AG04449 (cell line): ENCODE measurements at regions not wholly inside any gene's neighbourhood (a gene's known extent, or its start where the extent isn't known, plus 50 kb on each side); places are given as distances from the start of the nearest gene placed in this dataset.

Source experiments
- CTCF ChIA-PET: fragments of 350-600 bp; formaldehyde crosslinking; extraction: SDS; loops from one replicate; lab custom pipeline; 2021; ENCODE audit warnings: antibody characterized with exemption; lab: Yijun Ruan, JAX
- POLR2A ChIA-PET: fragments of 400-600, 350-600 bp; formaldehyde crosslinking; extraction: SDS; loops from one replicate; lab custom pipeline; 2020; ENCODE audit warnings: antibody characterized with exemption, inconsistent platforms; lab: Yijun Ruan, JAX
- DNase-seq: peaks from one replicate; pipeline ENCODE4 v3.0.0-alpha.2; 2010; ENCODE audit warnings: low read depth, low spot score
- H3K4me3 ChIP-seq: 2 replicates; pipeline ENCODE4 v1.5.1; 2011; ENCODE audit warnings: low read depth, mild to moderate bottlenecking, control low read depth, low read length
- TF ChIP-seq, protein P1 (sequence below): IDR thresholded peaks from one replicate; pipeline ENCODE4 v1.5.1; 2011; ENCODE audit warnings: mild to moderate bottlenecking, moderate library complexity, low read length, control low read depth, inconsistent platforms; ENCODE audit not compliant: insufficient read depth; ENCODE audit errors: missing control alignments

DNA sequence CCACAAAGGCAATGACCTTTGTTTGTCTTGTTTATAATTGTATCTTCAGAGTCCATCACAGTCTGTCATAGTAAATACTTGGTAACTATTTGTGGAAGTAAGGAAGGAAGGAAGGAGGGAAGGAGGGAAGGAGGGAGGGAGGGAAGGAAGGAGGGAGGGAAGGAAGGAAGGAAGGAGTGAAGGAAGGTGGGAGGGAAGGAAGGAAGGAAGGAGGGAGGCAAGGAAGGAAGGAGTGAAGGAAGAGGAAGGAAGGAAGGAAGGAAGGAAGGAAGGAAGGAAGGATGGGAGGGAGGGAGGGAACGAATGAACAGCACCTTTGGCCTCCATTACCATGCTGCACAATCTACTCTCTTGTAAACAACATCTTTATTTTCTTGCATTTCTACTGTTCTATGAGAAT, 559.5 kb upstream of the PKN2 start:
- H3K4me3 ChIP-seq = no peak overlapping the region
- no peak for DNase-seq
- TF ChIP-seq, protein P1, sequence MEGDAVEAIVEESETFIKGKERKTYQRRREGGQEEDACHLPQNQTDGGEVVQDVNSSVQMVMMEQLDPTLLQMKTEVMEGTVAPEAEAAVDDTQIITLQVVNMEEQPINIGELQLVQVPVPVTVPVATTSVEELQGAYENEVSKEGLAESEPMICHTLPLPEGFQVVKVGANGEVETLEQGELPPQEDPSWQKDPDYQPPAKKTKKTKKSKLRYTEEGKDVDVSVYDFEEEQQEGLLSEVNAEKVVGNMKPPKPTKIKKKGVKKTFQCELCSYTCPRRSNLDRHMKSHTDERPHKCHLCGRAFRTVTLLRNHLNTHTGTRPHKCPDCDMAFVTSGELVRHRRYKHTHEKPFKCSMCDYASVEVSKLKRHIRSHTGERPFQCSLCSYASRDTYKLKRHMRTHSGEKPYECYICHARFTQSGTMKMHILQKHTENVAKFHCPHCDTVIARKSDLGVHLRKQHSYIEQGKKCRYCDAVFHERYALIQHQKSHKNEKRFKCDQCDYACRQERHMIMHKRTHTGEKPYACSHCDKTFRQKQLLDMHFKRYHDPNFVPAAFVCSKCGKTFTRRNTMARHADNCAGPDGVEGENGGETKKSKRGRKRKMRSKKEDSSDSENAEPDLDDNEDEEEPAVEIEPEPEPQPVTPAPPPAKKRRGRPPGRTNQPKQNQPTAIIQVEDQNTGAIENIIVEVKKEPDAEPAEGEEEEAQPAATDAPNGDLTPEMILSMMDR = no peak
- ChIA-PET POLR2A (no interaction called here), CTCF (no interaction called here)

- ChIA-PET CTCF (no interaction called here), POLR2A (no interaction called here)
- no peak for DNase-seq
- TF ChIP-seq, protein P1 = no peak
- no peak overlapping the region for H3K4me3 ChIP-seq
Measured at GRCh38 chr1:88126467-88126866, 557.6 kb upstream of the PKN2 start.

DNA sequence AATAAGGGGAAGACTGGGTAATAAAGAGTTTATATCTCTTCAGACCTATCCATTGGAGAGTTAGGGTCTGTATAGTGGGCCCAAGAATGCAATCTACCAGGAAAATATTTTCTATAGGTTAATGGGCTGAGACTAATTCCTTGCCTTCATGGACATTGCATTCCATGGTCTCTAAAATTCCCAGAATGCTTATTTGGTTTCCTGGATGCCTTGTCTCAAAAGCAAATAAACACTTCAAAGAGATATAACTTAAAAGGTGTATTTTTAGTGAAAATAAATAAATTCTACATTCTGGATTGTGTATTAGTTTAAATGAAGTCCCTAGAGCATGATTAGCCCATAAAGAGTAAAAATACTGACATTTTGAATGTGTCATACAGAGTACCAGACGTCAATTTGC, 550.1 kb upstream of the PKN2 start:
- no peak overlapping the region for H3K4me3 ChIP-seq
- no peak for DNase-seq
- TF ChIP-seq, protein P1 = no peak
- POLR2A ChIA-PET = no interaction called here
- CTCF ChIA-PET = no interaction called here

DNA sequence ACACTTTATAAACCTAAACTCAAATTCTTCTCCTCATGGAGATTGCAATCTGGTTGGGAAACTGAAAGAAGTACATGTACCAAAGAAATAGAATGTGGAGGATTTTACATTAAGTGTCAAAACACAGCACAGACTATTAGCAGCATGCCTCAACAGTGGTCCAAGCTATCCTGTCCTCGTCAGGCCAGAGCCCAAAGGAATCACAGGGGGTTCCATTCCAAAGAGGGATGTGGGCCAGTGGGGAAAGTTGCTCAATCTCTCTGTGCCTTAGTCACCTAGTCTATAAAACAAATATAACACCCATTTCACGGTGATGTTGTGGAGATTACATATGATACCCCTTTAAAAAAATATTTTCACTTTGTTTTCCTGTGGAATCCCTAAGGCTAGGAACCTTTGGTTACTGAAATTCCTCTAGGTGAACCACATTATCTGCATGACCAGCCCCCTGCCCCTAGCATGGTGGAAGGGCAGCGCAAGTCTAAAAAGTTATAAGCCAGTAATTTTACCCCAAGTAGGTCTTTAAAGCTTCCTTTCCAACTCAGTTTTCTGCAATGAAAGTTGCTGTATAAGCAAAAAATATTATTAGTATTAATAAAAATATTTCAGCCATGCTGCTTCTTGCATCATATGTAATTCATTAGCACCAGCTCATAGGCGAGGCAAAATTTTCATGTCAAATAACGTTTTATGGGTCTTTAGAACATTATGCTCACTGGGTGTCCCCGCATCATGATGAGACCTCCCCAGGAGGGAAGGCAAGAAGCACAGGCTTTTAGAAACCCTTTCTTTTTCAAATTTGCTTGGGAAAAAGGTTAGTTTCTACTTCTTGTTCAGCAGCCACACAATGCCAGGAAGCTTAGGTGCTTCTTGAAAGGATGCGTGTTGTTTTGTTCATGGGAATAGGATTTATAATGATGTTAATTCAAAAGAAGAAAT, 548.8 kb upstream of the PKN2 start:
- TF ChIP-seq, protein P1 = no peak
- DNase-seq = no peak
- ChIA-PET CTCF (no interaction called here), POLR2A (no interaction called here)
- no peak overlapping the region for H3K4me3 ChIP-seq

DNA sequence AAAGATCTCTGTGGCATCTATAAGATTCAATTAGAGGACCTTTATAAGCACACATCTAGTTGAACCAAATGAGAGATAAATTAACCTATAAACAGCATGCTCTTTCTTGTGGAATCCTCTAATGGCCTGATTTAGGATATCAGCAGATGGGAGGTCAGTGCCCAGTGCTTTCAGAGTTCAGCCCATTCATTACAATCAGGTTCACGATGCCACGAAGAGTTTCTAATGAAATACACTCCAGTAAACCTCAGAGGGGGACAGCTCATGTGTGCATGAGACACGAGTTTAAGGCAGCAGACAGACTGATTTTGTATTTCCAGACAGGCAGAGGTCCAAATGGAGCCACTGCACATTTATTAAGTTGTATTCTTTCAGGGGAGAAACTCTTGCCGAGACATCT, 544.4 kb upstream of the PKN2 start:
- H3K4me3 ChIP-seq = no peak overlapping the region
- POLR2A ChIA-PET = no interaction called here
- CTCF ChIA-PET = interaction anchor here (1.3 kb wide), 1 partner anchor 41 kb away, joined by 4 read pairs; no protein-coding TSS in a partner anchor
- DNase-seq = no peak
- TF ChIP-seq, protein P1 = no peak

GRCh38 chr1:88140325-88140724, 543.7 kb upstream of the PKN2 start:
- POLR2A ChIA-PET = no interaction called here
- DNase-seq = no peak
- CTCF ChIA-PET = interaction anchor here (1.3 kb wide), 1 partner anchor 40 kb away, joined by 4 read pairs; no protein-coding TSS in a partner anchor
- TF ChIP-seq, protein P1 = no peak
- no peak overlapping the region for H3K4me3 ChIP-seq
